Endometrial microvascular endothelial cells (primary cell): ENCODE measurements at regions not wholly inside any gene's neighbourhood (a gene's known extent, or its start where the extent isn't known, plus 50 kb on each side); places are given as distances from the start of the nearest gene placed in this dataset.
"Not testable (repeated sequence)": the region's sequence is repeated elsewhere in the genome, so short reads cannot be mapped to it uniquely, and the experiment has no call there.

Experiments
- in situ Hi-C: cut with HindIII; loops from 2 replicates; pipeline ENCODE4 v1.10.0; 2017; ENCODE audit warnings: low sequenced_read_pairs, low pct_unique_long_range_greater_than_20kb; ENCODE audit errors: inconsistent ontology term

- in situ Hi-C loops, result no loop called here
Observed at GRCh38 chr10:33082373-33082895, 124.4 kb upstream of the ITGB1 start.

GRCh38 chr10:33080467-33080866 lies 122.4 kb upstream of the ITGB1 start:
- in situ Hi-C loops, result not testable (repeated sequence)

GRCh38 chr10:33074443-33074842 lies 116.4 kb upstream of the ITGB1 start:
- in situ Hi-C loops, result no loop called here

- in situ Hi-C loops, result no loop called here
Observed at GRCh38 chr10:33073641-33074415, 115.8 kb upstream of the ITGB1 start.

- in situ Hi-C loops, result no loop called here
Observed at GRCh38 chr10:33071857-33072256, 113.8 kb upstream of the ITGB1 start.

GRCh38 chr10:33070101-33070500 lies 112.1 kb upstream of the ITGB1 start:
- in situ Hi-C loops, result no loop called here

GRCh38 chr10:33067917-33068316 lies 109.9 kb upstream of the ITGB1 start:
- in situ Hi-C loops, result no loop called here

GRCh38 chr10:33067481-33067880 lies 109.5 kb upstream of the ITGB1 start:
- in situ Hi-C loops, result no loop called here

GRCh38 chr10:33066558-33067236 lies 108.7 kb upstream of the ITGB1 start:
- in situ Hi-C loops, result no loop called here

GRCh38 chr10:33065111-33065510 lies 107.1 kb upstream of the ITGB1 start:
- in situ Hi-C loops, result no loop called here

- in situ Hi-C loops, result no loop called here
Observed at GRCh38 chr10:33064706-33065105, 106.7 kb upstream of the ITGB1 start.

GRCh38 chr10:33057620-33058019 lies 99.6 kb upstream of the ITGB1 start:
- in situ Hi-C loops, result no loop called here

GRCh38 chr10:33056828-33057596 lies 99.0 kb upstream of the ITGB1 start:
- in situ Hi-C loops, result no loop called here

GRCh38 chr10:33055625-33056024 lies 97.6 kb upstream of the ITGB1 start:
- in situ Hi-C loops, result no loop called here

- in situ Hi-C loops, result no loop called here
Observed at GRCh38 chr10:33052915-33053810, 95.1 kb upstream of the ITGB1 start.

- in situ Hi-C loops, result no loop called here
Observed at GRCh38 chr10:33052263-33052875, 94.3 kb upstream of the ITGB1 start.

- in situ Hi-C loops, result not testable (repeated sequence)
Observed at GRCh38 chr10:33049963-33050920, 92.2 kb upstream of the ITGB1 start.
